GM18499 (cell line): ENCODE measurements at regions not wholly inside any gene's neighbourhood (a gene's known extent, or its start where the extent isn't known, plus 50 kb on each side); places are given as distances from the start of the nearest gene placed in this dataset.
"Not testable (repeated sequence)": the region's sequence is repeated elsewhere in the genome, so short reads cannot be mapped to it uniquely, and the experiment has no call there.

ENCODE experiments used
- ATAC-seq: cut with Tn5 transposase; IDR thresholded peaks from one replicate; pipeline ENCODE4 v1.9.1; 2021; ENCODE audit warnings: moderate number of reproducible peaks; ENCODE audit not compliant: insufficient read depth, unreplicated experiment

GRCh38 chr5:163682234-163682633 lies 176.8 kb downstream of the MAT2B start:
- no peak for ATAC-seq

- ATAC-seq: no peak
Measured at GRCh38 chr5:163687414-163687813, 182.0 kb downstream of the MAT2B start.

GRCh38 chr5:163692091-163692490 lies 186.7 kb downstream of the MAT2B start:
- ATAC-seq: no peak

- peak; percentile 95 for ATAC-seq
Measured at GRCh38 chr5:163695830-163696578, 190.6 kb downstream of the MAT2B start.

- no peak for ATAC-seq
Measured at GRCh38 chr5:163696579-163696887, 191.1 kb downstream of the MAT2B start.

GRCh38 chr5:163706053-163706771 lies 200.8 kb downstream of the MAT2B start:
- no peak for ATAC-seq

- no peak for ATAC-seq
Measured at GRCh38 chr5:163712011-163712410, 206.6 kb downstream of the MAT2B start.

- ATAC-seq: no peak
Measured at GRCh38 chr5:163718272-163718671, 212.9 kb downstream of the MAT2B start.

GRCh38 chr5:163724305-163724704 lies 218.9 kb downstream of the MAT2B start:
- ATAC-seq: no peak

GRCh38 chr5:163727028-163727427 lies 221.6 kb downstream of the MAT2B start:
- ATAC-seq: peak; percentile 62

GRCh38 chr5:163730206-163730756 lies 224.9 kb downstream of the MAT2B start:
- no peak for ATAC-seq

- no peak for ATAC-seq
Measured at GRCh38 chr5:163731256-163731655, 225.8 kb downstream of the MAT2B start.

GRCh38 chr5:163735069-163735468 lies 229.7 kb downstream of the MAT2B start:
- ATAC-seq: no peak

GRCh38 chr5:163747586-163747985 lies 242.2 kb downstream of the MAT2B start:
- no peak for ATAC-seq

- ATAC-seq: no peak
Measured at GRCh38 chr5:163748934-163749333, 243.5 kb downstream of the MAT2B start.

- ATAC-seq: not testable (repeated sequence)
Measured at GRCh38 chr5:163750415-163750814, 245.0 kb downstream of the MAT2B start.

- no peak for ATAC-seq
Measured at GRCh38 chr5:163755505-163755904, 250.1 kb downstream of the MAT2B start.

- no peak for ATAC-seq
Measured at GRCh38 chr5:163756170-163756569, 250.8 kb downstream of the MAT2B start.

GRCh38 chr5:163757344-163757743 lies 251.9 kb downstream of the MAT2B start:
- ATAC-seq: no peak

- ATAC-seq: no peak
Measured at GRCh38 chr5:163758283-163758711, 252.9 kb downstream of the MAT2B start.

GRCh38 chr5:163759000-163759704 lies 253.7 kb downstream of the MAT2B start:
- no peak for ATAC-seq
